ENCODE measurements at regions not wholly inside any gene's neighbourhood (a gene's known extent, or its start where the extent isn't known, plus 50 kb on each side); places are given as distances from the start of the nearest gene placed in this dataset.

DNA sequence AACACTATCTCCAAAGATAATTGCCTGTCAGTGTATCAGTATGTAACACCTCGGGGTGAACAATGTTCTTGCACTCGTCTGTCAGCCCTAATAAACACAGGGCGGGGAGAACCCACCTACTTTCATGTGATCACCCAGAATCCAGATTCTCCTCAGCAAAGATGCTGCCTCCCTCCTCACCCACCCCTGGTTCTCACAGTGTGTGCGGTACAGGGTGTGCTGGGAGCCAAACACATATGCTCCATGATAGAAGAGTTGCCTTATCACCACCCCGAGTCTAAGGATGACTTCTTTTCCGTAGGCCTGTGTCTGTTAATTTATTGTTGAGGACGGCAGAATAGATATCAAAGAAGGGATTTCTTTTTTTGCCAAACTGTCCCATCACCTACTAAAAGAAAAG lies 206.1 kb downstream of the TLE3 start:
- TF ChIP-seq FOXM1 (IDR thresholded peaks at IDR 0.05; ENCODE audit: borderline replicate concordance): no peak
- TF ChIP-seq FOXK2 (IDR thresholded peaks at IDR 0.05): no peak

All from HEK293T (cell line).